ENCODE measurements at regions not wholly inside any gene's neighbourhood (a gene's known extent, or its start where the extent isn't known, plus 50 kb on each side); places are given as distances from the start of the nearest gene placed in this dataset.

DNA sequence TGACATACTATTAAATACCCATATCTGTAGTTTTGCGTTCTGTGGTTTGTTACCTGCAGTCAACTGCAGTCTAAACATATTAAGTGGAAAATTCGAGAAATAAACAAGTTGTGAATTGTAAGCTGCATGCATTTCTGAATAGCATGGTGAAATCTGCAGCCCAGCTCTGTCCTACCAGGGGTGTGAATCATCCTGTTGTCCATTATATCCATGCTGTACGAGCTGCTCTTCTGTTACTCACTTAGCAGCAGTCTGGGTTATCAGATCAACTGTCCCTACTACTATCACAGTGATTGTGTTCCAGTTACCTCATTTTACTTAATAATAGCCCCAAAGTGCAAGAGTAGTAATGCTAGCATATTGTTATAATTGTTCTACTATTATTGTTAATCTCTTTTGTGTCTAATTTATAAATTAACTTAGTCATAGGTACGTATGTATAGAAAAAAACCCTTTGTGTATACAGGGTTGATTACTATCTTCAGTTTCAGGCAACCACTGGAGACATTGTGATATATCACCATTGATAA is 173.7 kb upstream of the FAT4 start:
- no peak for TF ChIP-seq CTCF (conservative IDR thresholded peaks at IDR 0.05; ENCODE audit: low read depth, low read length)
- peak; percentile 65 for DNase-seq (ENCODE audit: low read depth)
- H3K4me3 ChIP-seq (ENCODE audit: low read depth, low read length), result no peak overlapping the region

- no peak for TF ChIP-seq CTCF (conservative IDR thresholded peaks at IDR 0.05; ENCODE audit: low read depth, low read length)
- DNase-seq (ENCODE audit: low read depth), result no peak
These were observed 179.1 kb upstream of the FAT4 start for GRCh38 chr4:125135652-125136051.

DNA sequence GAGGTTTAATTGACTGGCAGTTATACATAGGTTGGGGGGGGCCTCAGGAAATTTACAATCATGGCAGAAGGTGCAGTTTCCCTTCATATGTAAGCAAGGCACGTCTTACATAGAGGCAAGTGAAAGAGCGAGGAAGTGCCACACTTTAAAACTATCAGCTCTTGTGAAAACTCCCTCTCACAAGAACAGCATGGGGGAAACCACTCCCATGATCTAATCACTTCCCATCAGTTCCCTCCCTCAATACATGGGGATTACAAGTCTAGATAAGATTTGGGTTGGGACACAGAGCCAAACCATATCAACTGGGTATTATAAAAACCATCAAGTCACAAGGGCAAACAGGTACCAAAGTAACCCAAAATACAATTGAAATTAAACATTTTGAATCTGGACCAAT is 182.0 kb upstream of the FAT4 start:
- TF ChIP-seq CTCF (conservative IDR thresholded peaks at IDR 0.05; ENCODE audit: low read depth, low read length), result no peak
- H3K4me3 ChIP-seq (ENCODE audit: low read depth, low read length), result no peak overlapping the region
- DNase-seq (ENCODE audit: low read depth), result no peak

More at GRCh38 chr4:125135652-125136051, 179.1 kb upstream of the FAT4 start:
- H3K4me3 ChIP-seq (ENCODE audit: low read depth, low read length), result no peak overlapping the region

DNA sequence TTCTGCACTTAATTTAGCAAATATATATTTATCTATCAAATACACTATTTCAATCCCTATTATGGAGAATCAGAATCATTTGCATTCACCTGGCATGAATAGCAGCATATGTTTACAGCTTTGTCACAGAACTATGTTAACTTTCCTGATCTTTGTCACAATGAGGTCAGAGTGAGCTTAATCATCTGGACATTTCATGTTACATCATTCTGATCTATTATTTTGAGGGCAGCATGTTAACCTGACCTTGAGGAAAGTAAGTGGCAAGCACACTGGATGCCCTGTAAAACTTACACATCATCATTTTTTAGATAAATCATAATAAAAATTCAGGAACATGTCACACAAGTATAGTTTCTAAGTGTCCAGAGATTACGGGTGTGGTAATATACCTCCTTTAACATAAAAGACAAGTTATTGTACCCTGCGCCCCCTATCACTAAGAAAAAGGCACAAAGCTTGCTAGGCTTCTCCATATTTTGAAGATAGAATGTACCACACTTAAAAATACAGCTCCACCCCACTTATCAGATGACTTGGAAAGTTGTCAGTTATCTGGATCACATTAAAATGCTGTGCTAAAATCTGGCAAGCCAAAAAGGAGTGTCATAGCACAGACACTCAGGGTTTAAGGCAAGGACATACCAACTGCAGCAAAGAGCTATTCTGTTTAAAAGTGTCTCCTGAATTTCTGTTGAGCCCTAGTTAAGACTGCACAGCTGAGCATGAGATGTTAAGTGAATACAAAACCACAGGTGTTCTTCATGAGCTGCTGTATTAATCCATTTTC is 182.7 kb upstream of the FAT4 start:
- no peak for TF ChIP-seq CTCF (conservative IDR thresholded peaks at IDR 0.05; ENCODE audit: low read depth, low read length)
- DNase-seq (ENCODE audit: low read depth), result no peak
- no peak overlapping the region for H3K4me3 ChIP-seq (ENCODE audit: low read depth, low read length)

GRCh38 chr4:125125276-125125675 is 189.5 kb upstream of the FAT4 start:
- DNase-seq (ENCODE audit: low read depth), result peak; percentile 51
- TF ChIP-seq CTCF (conservative IDR thresholded peaks at IDR 0.05; ENCODE audit: low read depth, low read length), result no peak
- H3K4me3 ChIP-seq (ENCODE audit: low read depth, low read length), result peak overlapping the region; percentile 20

DNA sequence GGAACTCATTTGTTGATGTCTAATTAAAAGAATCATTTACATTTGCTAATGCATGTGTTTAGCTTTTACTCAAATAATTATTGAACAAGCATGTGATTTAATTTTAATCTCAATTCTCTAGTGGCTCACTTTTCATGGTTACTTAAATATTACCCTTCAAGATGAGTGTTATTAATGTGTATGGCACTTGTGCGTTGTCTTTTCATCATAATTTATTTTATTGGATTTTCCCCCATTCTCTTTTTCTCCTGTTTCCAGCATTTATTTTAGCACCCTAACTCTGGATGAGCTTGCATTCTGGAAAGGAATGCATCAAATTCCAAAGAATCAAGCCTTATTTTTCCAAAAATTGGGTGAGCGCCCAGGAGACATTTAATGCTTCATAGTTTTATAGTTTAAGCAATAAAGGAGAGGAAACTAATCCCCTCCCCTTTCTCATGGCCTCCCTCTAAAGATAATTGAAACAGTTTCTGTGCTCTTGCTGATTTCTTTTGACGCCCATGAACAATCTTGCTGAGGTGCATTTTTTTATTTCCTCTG is 191.1 kb upstream of the FAT4 start:
- no peak overlapping the region for H3K4me3 ChIP-seq (ENCODE audit: low read depth, low read length)
- DNase-seq (ENCODE audit: low read depth), result no peak
- TF ChIP-seq CTCF (conservative IDR thresholded peaks at IDR 0.05; ENCODE audit: low read depth, low read length), result no peak

All from choroid plexus epithelial cell (primary cell).